IMR-90 (cell line): ENCODE measurements at regions not wholly inside any gene's neighbourhood (a gene's known extent, or its start where the extent isn't known, plus 50 kb on each side); places are given as distances from the start of the nearest gene placed in this dataset.

Source experiments
- ATAC-seq: fragments of 200-7000 bp; cut with Tn5 transposase; 2 replicates; pipeline ENCODE4 v1.9.1; 2020; ENCODE audit warnings: low read depth, mild to moderate bottlenecking, moderate library complexity
- BruUV-seq: library from RNA; stranded (reverse); fragments of 400-500 nt; replicated peaks from 2 replicates; lab custom pipeline; 2021; lab: Mats Ljungman, UMichigan
- CTCF ChIA-PET: fragments of 300-600 bp; formaldehyde crosslinking; extraction: SDS; loops from one replicate; lab custom pipeline; 2021; ENCODE audit warnings: antibody characterized with exemption; lab: Yijun Ruan, JAX
- POLR2A ChIA-PET: fragments of 300-600 bp; sonication (Branson Sonifier 250); formaldehyde crosslinking; loops from one replicate; lab custom pipeline; 2022; ENCODE audit warnings: antibody characterized with exemption; ENCODE audit not compliant: unreplicated experiment; lab: Charles Lee
- DNase-seq: peaks from one replicate; pipeline ENCODE4 v3.0.0; 2013
- H2AFZ ChIP-seq: replicated peaks from 2 replicates; pipeline ENCODE3; 2013; ENCODE audit warnings: low read length, mild to moderate bottlenecking; ENCODE audit not compliant: poor library complexity
- H2AK5ac ChIP-seq: 2 replicates; pipeline ENCODE4 v1.6.1; 2013; ENCODE audit warnings: low read depth, low read length, inconsistent platforms
- H2AK9ac ChIP-seq: replicated peaks from 2 replicates; pipeline ENCODE3; 2013; ENCODE audit warnings: mild to moderate bottlenecking, low read depth, low read length, moderate library complexity; ENCODE audit not compliant: poor library complexity
- H2BK120ac ChIP-seq: 2 replicates; pipeline ENCODE4 v1.6.1; 2013; ENCODE audit warnings: low read depth, low read length, inconsistent platforms
- H2BK15ac ChIP-seq: 3 replicates; pipeline ENCODE4 v1.6.1; 2013; ENCODE audit warnings: low read depth, low read length, inconsistent platforms
- H2BK20ac ChIP-seq: 2 replicates; pipeline ENCODE4 v1.6.1; 2013; ENCODE audit warnings: low read depth, mild to moderate bottlenecking, inconsistent platforms, low read length, moderate library complexity
- H2BK5ac ChIP-seq: 2 replicates; pipeline ENCODE4 v1.6.1; 2013; ENCODE audit warnings: mild to moderate bottlenecking, low read depth, low read length, inconsistent platforms; ENCODE audit not compliant: poor library complexity, severe bottlenecking
- H3K14ac ChIP-seq: replicated peaks from 2 replicates; pipeline ENCODE4 v1.6.1; 2013; ENCODE audit warnings: low read depth, low read length, inconsistent platforms
- H3K18ac ChIP-seq: 2 replicates; pipeline ENCODE4 v1.6.1; 2013; ENCODE audit warnings: low read depth, low read length, control low read depth
- H3K23ac ChIP-seq: 2 replicates; pipeline ENCODE4 v1.6.1; 2013; ENCODE audit warnings: low read depth, low read length, inconsistent platforms
- H3K27ac ChIP-seq: 2 replicates; pipeline ENCODE4 v1.5.1; 2013; ENCODE audit warnings: mild to moderate bottlenecking, control low read depth, low read length; ENCODE audit not compliant: insufficient read depth
- H3K27me3 ChIP-seq: 2 replicates; pipeline ENCODE4 v1.6.1; 2013; ENCODE audit warnings: low read length; ENCODE audit not compliant: control insufficient read depth, insufficient read depth
- H3K36me3 ChIP-seq: 2 replicates; pipeline ENCODE4 v1.6.1; 2013; ENCODE audit warnings: low read length, mixed read lengths; ENCODE audit not compliant: control insufficient read depth, insufficient read depth
- H3K4ac ChIP-seq: 2 replicates; pipeline ENCODE4 v1.6.1; 2013; ENCODE audit warnings: low read depth, low read length, inconsistent platforms
- H3K4me1 ChIP-seq: 2 replicates; pipeline ENCODE4 v1.6.1; 2013; ENCODE audit warnings: low read length, mixed read lengths; ENCODE audit not compliant: control insufficient read depth, insufficient read depth
- H3K4me2 ChIP-seq: 2 replicates; pipeline ENCODE4 v1.6.1; 2013; ENCODE audit warnings: low read depth, mild to moderate bottlenecking, control low read depth, low read length, moderate library complexity
- H3K4me3 ChIP-seq: 2 replicates; pipeline ENCODE4 v1.5.1; 2013; ENCODE audit warnings: low read depth, mild to moderate bottlenecking, control low read depth, low read length, moderate library complexity; ENCODE audit not compliant: insufficient read depth
- H3K56ac ChIP-seq: 2 replicates; pipeline ENCODE4 v1.6.1; 2013; ENCODE audit warnings: low read length, inconsistent platforms; ENCODE audit not compliant: insufficient read depth; ENCODE audit errors: extremely low read depth
- H3K79me1 ChIP-seq, 2 experiments: 2 replicates each; pipeline ENCODE4 v1.6.1; 2013; ENCODE audit warnings: low read length in 2 of 2, inconsistent platforms in 1 of 2, low read depth in 1 of 2
- H3K9ac ChIP-seq: 2 replicates; pipeline ENCODE4 v1.6.1; 2013; ENCODE audit warnings: low read depth, low read length, control low read depth
- H3K9me1 ChIP-seq: 2 replicates; pipeline ENCODE4 v1.6.1; 2013; ENCODE audit warnings: low read length, inconsistent platforms; ENCODE audit not compliant: insufficient read depth
- H3K9me3 ChIP-seq: 2 replicates; pipeline ENCODE4 v1.6.1; 2013; ENCODE audit warnings: low read length; ENCODE audit not compliant: control insufficient read depth, insufficient read depth
- H4K20me1 ChIP-seq: 2 replicates; pipeline ENCODE4 v1.6.1; 2013; ENCODE audit warnings: low read length, inconsistent platforms; ENCODE audit not compliant: insufficient read depth
- H4K5ac ChIP-seq: 2 replicates; pipeline ENCODE4 v1.6.1; 2013; ENCODE audit warnings: mild to moderate bottlenecking, low read depth, low read length, control low read depth
- H4K8ac ChIP-seq, 2 experiments: 2 replicates each; pipeline ENCODE4 v1.6.1; 2013; ENCODE audit warnings: low read depth in 2 of 2, low read length in 2 of 2, control low read depth in 1 of 2, inconsistent platforms in 1 of 2
- H4K91ac ChIP-seq: 2 replicates; pipeline ENCODE4 v1.6.1; 2013; ENCODE audit warnings: low read depth, low read length, inconsistent platforms; ENCODE audit not compliant: insufficient read depth
- CHD1 ChIP-seq: IDR thresholded peaks from 2 replicates; pipeline ENCODE4 v1.6.1; 2012; ENCODE audit warnings: low read depth, low read length, improper control_type of control experiment
- FOS ChIP-seq: fragments of 150-350 bp; IDR thresholded peaks from 2 replicates; pipeline ENCODE4 v1.6.1; 2016; ENCODE audit warnings: low read depth, low read length
- MAZ ChIP-seq: IDR thresholded peaks from 2 replicates; pipeline ENCODE4 v1.6.1; 2012; ENCODE audit warnings: low read depth, mild to moderate bottlenecking, low read length, improper control_type of control experiment, moderate library complexity, borderline replicate concordance
- MXI1 ChIP-seq: IDR thresholded peaks from 2 replicates; pipeline ENCODE4 v1.6.1; 2012; ENCODE audit warnings: low read depth, mild to moderate bottlenecking, low read length, moderate library complexity, borderline replicate concordance
- POLR2A ChIP-seq: IDR thresholded peaks from 2 replicates; pipeline ENCODE4 v1.6.1; 2012; ENCODE audit warnings: mild to moderate bottlenecking, low read depth, low read length
- RAD21 ChIP-seq: IDR thresholded peaks from 2 replicates; pipeline ENCODE4 v1.6.1; 2012; ENCODE audit warnings: low read length, improper control_type of control experiment
- RCOR1 ChIP-seq: IDR thresholded peaks from 2 replicates; pipeline ENCODE4 v1.6.1; 2012; ENCODE audit warnings: mild to moderate bottlenecking, low read length, improper control_type of control experiment; ENCODE audit not compliant: insufficient replicate concordance
- SMC3 ChIP-seq: fragments of 150-350 bp; IDR thresholded peaks from 2 replicates; pipeline ENCODE4 v1.6.1; 2016; ENCODE audit warnings: low read depth, mild to moderate bottlenecking, antibody characterized with exemption, low read length, moderate library complexity
- WGBS, 2 experiments: methylation state at CpG; one replicate each; pipeline versions ENCODE4 v1.1.5 to v1.1.7; 2013; ENCODE audit warnings: missing lambda C conversion rate in 2 of 2; ENCODE audit not compliant: insufficient read length in 1 of 2; ENCODE audit errors: extremely low coverage in 2 of 2; 5-methylcytosine and 5-hydroxymethylcytosine counted together
- dilution Hi-C: fragments of 300-500 bp; cut with HindIII; formaldehyde crosslinking; loops from one replicate; pipeline ENCODE4 v1.14.3; 2018; ENCODE audit warnings: low sequenced_read_pairs; ENCODE audit not compliant: unreplicated experiment
- in situ Hi-C: fragments of 300-500 bp; cut with MboI; formaldehyde crosslinking; loops from 3 replicates; pipeline ENCODE4 v1.14.3; 2019; ENCODE audit warnings: low sequenced_read_pairs, inconsistent platforms, mixed read lengths
- intact Hi-C: fragments of 100-400 bp; cut with micrococcal nuclease; formaldehyde crosslinking; loops from 2 replicates; pipeline ENCODE4 v1.10.0; 2022

DNA sequence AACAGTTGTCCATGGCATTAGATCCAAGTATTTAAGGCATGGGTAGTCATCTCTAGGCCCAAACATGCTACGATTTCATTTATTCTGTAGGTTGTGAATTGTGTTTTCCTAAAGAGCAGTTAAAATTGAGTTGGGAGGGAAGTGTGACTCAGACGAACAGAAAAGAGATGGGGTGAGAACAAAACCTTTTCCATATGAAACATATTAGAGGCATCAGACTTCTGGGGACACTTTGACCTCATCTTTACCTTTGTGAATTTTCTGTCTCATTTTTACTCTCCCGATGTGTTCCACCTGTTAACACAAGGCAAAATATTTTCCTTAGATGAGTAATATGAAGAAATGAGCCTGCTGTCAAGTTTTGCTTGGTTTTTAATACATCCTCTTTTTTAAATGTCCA, 181.3 kb downstream of the ESM1 start:
- H3K14ac ChIP-seq = peak overlapping the region; percentile 79; the same call in 1 of the 2 replicates
- no peak overlapping the region for H3K4ac ChIP-seq
- POLR2A ChIA-PET = no interaction called here
- H3K27me3 ChIP-seq = no peaks in the 10 kb centered on the region
- no peak overlapping the region for H3K4me2 ChIP-seq
- H3K4me1 ChIP-seq = peaks cover 11% of the 10 kb centered on the region
- no peak overlapping the region for H4K91ac ChIP-seq
- peak overlapping the region in 1 of 2 experiments; percentile 59; a peak in 1 of 4 replicates for H4K8ac ChIP-seq
- no peak overlapping the region for H4K5ac ChIP-seq
- no peaks in the 10 kb centered on the region for H3K9me3 ChIP-seq
- no peak overlapping the region for H2BK5ac ChIP-seq
- no peaks in the 10 kb centered on the region for H3K36me3 ChIP-seq
- peak overlapping the region; percentile 30; the same call in 1 of the 2 replicates for H3K18ac ChIP-seq
- DNase-seq (no peak), ATAC-seq (no peak)
- intact Hi-C loops (loop anchor here (5.0 kb wide), 1 partner anchor 47 kb away; no protein-coding TSS in a partner anchor), in situ Hi-C loops (no loop called here), dilution Hi-C loops (no loop called here)
- peak overlapping the region; percentile 50; the same call in 1 of the 2 replicates for H2BK20ac ChIP-seq
- H2AFZ ChIP-seq = no peak overlapping the region
- no peak overlapping the region for H3K56ac ChIP-seq
- no peak overlapping the region for H2AK5ac ChIP-seq
- H2BK15ac ChIP-seq = peak overlapping the region; percentile 60; the same call in 2 of the 3 replicates
- no TSS peak for BruUV-seq
- no peak overlapping the region for H2AK9ac ChIP-seq
- no peak overlapping the region for H3K23ac ChIP-seq
- H4K20me1 ChIP-seq = no peaks in the 10 kb centered on the region
- TF ChIP-seq SMC3 = no peak
- TF ChIP-seq RCOR1 = no peak
- no peak for TF ChIP-seq RAD21
- TF ChIP-seq MXI1 = no peak
- no peak for TF ChIP-seq CHD1
- TF ChIP-seq FOS = no peak
- TF ChIP-seq POLR2A = no peak
- no peak for TF ChIP-seq MAZ
- H3K9ac ChIP-seq = no peak overlapping the region
- H3K79me1 ChIP-seq = 0 out of 4 replicates have a peak, but pooled peaks cover 0 to 10% of the 10 kb centered on the region in 2 experiments
- peak overlapping the region; percentile 71; the same call in 1 of the 2 replicates for H2BK120ac ChIP-seq
- no peak overlapping the region for H3K4me3 ChIP-seq
- CTCF ChIA-PET = no interaction called here
- H3K27ac ChIP-seq = no peak overlapping the region
- WGBS, 2 experiments = no CpG with 5 or more reads among the region's 3 CpGs
- peaks cover 4% of the 10 kb centered on the region; the same call in 1 of the 2 replicates for H3K9me1 ChIP-seq
